Fibroblast of peridontal ligament (primary cell): ENCODE measurements at regions not wholly inside any gene's neighbourhood (a gene's known extent, or its start where the extent isn't known, plus 50 kb on each side); places are given as distances from the start of the nearest gene placed in this dataset.

ENCODE experiments used
- DNase-seq: peaks from one replicate; pipeline ENCODE4 v3.0.0-alpha.2; 2010; ENCODE audit errors: extremely low read depth

DNA sequence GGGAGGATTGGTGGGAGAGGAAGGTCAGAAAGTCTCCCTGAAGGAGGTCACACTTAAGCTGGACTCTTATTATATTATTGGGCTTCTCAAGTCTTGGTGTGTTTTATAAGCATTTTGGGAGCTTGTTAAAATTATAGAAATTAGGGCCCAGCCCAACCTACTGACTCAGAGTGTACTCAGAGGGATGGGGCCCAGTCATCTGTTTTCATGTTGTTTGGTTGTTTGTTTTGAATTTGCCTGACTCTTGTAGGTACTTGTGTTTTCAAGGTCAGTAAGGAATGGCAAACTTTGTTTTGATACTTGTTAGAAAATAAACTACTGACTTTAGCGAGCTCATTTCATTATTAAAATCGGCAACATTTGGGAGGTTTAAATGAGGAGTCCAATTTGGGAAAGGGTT, 152.0 kb downstream of the INSIG2 start:
- DNase-seq, result no peak

DNA sequence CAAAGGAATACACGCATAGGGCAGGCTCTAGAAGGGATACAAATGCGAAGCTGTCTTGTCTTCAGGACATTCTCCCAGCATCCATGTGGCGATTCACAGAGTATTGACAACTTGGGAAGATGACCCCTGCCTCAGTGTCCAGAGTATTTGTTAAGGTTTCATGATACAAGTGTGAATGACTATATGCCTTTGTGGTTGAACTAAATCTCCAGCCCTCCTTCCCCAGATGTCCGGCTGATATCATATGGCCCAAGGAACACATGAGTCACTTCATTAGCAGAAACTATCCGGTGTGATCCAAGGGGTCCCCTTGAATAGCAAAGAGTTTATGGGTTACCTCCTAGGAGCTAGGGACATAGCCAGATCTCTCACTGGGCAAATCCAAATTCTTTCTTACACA, 151.0 kb downstream of the INSIG2 start:
- no peak for DNase-seq

DNA sequence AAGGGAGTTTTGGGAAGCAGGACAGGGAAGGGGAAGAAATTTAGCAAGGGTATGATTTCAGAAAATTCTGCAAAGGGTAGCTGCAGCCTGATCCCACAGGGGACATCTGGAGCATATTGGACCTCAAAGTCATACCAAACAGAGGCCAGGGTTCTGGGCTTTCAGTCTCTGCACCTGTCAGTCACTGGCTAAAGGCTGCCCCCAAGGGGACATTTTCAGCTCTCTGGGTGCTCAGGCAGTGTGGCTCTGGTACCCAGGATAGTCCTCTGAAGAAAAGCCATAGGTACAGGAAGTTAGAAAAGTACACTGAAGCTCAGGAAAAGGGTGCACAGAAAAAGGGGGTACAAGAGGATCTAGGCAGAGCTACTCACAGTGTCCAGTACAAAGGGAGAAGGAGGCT, 149.2 kb downstream of the INSIG2 start:
- DNase-seq, result no peak

DNA sequence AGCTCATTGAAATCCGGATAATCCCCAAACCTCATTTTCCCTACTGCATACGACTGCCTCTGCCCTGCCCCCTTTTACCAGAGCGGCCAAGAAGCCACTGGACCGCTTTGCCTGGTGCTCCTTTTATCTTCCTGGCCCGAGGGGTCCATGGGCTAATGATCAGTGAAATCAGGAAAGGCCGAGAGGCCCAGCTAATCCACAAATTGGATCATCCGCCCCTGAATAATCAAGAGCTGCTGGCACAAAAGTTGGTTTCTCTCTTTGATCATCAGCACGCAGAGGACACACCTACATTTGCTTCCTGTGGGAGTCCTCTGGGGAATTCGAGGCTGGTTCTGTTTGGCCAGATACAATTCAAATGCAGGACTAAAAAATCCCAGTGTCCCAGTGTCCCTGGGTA, 144.5 kb downstream of the INSIG2 start:
- DNase-seq, result no peak

DNA sequence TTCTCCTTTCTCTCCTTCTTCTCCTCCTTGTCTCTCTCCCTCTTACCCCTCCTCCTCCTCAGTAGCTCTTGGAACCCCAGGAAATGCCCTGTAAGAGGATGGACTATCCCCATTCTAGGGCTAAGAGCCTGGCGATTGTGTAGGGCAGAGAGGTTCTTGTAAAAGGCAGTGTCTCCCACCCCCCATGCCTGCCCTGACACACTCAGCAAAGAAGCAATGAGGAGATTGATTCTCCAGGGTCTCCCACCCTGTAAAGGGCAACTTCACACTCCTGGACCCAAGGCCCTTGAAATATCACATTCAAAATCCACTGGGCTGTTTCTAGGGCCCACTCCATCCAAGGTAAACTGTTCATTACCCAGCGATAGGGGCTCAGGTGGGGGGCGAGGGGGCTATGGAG, 144.1 kb downstream of the INSIG2 start:
- no peak for DNase-seq

DNA sequence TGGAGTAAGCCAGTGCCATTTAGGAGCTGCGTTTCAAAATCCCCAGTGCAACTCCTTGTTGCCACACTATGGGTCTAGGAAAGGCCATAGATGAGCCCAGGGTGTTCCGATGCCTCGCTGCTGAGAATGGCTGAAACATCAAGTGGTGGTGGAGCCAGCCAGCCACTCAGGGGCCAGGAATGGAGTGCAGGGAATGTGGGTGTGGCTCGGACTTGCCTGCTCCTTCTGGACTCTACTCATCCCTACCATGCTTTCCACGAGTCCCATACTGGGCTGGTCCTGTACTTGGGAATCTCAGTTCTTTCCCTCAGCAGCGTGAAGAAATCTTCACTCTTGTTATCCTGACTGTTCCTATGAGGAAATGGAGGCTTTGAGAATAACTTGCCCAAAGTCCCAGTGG, 143.5 kb downstream of the INSIG2 start:
- no peak for DNase-seq

DNA sequence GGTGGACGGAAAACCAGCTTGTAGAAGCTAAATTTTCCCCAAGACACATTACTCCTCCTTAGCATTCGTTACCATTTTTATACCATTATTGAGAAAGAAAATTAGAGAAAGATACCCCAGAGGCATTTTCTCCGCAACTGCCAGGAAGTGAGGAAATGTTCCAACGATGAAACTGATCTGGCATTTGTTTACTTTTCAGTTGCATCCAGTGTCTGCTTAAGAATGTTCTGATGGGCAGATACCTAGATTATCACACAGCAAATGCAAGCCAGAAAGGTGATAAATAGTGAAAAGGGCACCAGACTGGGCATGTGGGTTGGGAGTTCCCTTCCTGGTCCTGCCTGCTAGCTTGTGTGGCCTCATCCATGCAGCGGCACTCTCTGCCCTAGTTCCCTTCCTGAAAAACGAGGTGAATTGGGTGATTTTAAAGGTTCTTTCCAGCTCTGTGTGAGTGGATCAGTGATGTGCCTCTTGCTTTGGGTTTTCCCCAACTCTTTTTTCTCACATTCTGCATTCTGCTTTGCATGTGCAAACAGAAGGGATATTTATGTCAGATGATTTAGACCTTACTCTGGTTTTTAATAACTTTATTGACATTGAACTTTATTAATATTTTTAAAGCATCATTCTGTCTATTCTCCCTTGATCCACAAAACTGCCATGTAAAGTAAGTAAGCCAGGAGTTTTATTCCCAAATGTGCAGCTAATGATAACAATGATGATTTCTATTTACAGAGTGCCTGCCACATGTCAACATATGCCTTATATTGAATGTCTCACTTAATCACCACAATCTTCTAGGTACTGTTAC, 139.6 kb downstream of the INSIG2 start:
- DNase-seq, result no peak

DNA sequence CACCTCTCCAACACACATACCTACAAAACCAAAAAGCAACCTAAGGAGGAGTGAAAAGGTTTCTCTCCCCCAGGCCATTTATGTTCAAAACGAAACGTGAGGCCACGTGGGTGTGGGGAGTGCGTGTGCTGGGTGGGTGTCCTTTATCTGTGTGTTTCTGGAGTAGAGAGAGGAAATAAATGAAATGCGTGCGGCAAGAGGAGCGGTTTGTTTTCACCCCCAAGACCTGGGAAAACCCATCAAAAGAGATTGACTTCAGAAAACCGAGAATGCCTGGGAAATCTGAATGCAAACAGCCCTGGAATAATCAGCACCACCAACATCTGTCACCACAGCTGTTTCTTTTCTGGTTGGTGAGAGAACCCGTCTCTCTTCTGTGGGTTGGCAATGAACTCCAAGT, 137.4 kb downstream of the INSIG2 start:
- no peak for DNase-seq

DNA sequence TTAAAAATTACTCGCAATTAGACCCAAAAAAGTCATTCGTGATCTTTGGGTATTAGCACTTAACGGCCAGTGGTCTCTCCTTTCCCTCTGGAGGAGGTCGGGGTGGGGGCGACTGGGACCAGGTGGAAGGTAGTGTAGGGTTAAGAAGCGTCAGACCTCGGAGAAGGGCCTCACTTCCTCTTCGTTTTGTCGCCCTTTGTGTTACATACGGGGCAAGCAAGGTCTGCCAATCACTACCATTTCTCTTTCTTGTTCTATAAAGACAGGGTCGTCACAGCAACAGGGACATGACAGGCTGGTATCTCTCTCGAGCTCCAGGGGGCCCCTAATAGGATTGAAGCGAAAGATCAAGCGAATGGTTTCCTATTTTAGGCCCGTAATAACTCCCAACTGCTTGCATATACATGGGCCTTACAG, 136.6 kb downstream of the INSIG2 start:
- no peak for DNase-seq

DNA sequence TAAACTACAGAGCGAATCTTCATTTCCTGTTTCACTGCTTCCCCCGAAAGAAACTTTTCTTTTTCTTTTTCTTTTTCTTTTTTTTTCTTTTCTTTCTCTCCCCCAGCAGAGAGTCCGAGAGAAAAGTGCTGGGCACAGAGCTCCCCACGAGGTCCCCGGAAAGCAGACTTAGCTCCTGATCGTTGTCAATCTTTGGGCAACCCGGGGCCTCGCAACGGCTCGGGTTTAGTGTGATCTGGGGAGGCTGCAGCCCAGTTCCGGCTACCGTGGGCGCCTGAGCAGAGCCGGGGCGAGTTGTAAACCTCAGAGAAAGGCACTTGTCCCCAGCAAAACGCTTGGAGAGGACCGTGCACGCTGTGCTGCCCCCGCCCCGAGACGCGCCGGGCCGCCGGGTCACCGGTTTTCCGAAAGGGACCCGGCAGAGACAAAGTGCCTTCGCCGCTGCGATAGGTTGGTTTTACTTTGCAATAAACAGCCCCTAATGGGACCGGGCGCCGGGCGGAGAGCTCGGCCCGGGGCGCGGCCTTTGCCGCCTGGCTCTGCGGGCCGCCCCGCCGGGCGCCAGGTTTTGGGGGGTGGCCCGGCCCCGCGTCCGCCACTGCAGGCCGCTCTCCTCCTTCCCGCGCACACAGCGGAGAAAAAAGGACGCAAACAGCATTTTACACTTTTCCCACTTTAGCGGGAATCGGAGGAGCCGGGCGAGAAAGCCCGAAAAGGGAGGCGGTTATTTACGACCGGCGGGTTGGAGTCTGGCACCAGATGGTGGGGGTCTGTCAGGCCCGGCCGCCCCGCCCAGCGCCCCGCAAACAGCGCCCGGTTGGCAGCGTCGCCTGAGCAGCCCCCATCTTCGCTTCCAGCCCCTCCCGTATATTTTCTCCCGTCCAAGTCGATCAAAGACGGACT, 136.0 kb downstream of the INSIG2 start:
- no peak for DNase-seq

DNA sequence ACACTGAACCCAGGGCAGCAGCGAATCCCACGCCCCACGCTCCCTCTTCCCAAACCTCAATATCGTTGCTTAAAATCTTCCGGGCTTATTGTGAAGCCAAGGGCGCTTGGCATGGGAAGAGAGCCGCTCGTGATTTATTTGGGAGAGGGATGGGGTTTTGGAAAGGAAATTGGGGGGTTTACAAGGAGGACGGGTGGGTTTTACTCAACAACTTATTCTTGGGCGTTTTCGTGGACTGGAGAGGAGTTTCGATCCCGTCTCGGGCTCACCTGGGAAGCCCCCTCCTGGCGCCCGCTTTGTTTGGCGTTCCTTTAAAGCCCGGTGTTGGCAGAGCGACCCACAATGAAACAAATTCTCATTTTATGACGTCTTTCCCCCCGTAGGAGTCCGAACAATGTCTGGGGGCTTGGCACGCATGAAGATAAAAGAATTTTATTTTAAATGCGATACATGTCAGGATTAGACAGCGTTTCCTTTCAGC, 135.3 kb downstream of the INSIG2 start:
- no peak for DNase-seq

DNA sequence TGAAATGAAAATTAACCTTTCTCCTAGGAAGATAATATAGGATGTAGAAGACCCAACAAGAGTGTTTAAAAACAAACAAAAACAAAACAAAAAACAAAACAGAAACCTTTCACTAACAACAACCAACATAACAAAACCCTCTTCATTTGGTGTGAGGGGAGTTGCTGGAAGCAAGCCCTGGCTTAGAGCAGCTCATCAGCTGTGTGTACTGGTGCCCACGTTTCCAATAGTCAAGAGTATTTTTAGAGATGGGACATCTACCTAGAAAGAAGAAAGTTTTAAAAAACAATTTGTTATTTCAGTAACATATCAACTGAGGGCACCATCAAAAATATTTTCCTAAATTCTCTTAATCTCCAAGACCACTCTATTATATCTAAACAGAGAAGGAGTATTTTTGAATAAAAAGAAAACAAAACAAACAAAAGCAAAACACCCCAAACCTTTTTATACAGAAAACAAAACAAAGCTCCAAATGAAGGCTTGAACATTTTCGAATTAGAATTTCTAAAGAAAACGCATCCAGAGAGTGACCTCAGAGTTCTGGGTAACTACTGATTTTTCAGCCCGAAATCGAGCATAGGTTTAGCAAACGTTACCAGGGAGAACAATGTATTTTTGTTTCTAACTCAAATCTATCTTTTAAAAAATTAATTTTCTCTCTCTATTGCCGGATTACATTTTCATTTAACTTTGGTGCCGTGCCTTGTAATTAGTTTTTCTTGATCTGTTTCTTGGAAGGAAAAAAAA, 134.6 kb downstream of the INSIG2 start:
- no peak for DNase-seq

DNA sequence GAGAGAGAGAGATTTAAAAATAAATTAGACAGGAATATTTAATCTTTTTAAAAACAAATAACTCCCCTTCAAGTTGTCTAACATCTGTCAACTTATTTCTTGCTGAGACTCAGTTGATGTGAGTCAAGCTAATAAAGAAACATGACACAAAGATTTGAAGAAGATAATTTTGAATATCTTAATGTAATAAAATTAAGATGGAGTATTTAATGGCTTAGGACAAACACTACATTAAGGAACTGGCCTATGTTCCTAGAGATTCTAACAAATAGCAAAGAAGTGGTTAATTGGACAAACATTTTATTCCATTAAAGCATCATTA, 134.0 kb downstream of the INSIG2 start:
- no peak for DNase-seq

DNA sequence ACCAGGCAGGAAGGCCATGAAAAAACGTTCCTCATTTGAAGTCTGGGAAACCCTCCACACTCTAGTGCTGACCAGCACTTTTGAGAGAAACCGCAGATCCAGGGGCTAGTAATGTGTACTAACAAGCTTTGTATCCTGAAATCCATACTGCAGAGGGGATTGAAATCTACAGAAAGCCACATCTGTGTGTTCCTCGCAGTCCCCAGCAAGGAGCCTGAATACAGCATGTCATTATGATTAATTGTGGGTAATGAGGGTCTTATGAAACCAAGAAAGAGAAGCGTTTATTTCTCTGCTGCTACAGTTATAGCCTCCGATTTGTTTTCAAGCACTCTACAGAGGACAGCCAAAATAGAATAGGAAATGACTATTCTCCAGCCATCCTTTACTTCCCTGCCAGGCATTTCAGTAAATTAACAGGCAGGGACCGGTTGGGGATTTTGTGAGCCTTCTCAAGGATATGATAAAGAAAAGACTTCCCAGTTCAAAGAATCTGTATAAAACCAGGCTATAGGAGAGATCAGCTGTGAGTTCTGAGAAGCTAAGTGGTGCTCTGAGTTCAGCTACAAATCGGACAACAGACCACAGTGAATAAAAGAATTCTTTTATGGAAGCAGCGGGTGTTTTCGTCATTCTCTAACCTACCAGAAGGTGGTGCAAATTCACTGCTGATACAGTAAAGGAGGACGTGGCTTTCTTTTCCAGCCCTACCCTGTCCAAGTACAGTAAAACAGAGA, 133.4 kb downstream of the INSIG2 start:
- peak; percentile 86 for DNase-seq

DNA sequence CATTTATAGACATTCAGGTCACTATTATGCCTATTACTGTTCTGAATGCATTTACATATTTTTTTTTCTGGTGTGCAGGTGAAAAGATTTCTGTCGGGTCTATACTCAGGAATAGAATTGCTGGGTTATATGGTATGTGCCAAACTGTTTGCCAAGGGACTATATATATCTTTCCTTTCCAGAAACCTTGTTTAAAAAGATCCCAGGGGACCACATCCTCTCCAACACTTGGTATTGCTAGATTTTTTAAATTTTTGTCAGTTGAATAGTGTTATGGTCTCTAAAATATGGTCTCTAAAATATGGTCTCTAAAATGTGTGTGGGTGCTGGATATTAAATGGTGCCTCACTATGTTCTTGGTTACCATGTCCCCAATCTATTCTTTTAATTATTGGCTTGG, 131.3 kb downstream of the INSIG2 start:
- DNase-seq, result no peak

DNA sequence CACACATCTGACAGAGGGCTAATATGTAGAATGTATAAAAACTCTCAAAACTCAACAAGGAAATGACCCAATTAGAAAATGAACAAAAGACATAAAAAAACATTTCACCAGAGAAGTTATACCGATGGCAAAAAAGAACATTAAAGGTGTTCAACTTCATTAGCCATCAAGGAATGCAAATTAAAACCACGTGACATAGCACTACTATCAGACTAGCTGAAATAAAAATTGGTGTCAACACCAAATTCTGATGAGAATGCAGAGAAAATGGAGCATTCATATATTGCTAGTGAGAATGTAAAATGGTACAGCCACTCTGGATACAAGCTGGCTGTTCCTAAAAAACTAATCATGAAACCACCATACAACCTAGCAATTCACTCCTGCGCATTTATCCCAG, 128.0 kb downstream of the INSIG2 start:
- no peak for DNase-seq

DNA sequence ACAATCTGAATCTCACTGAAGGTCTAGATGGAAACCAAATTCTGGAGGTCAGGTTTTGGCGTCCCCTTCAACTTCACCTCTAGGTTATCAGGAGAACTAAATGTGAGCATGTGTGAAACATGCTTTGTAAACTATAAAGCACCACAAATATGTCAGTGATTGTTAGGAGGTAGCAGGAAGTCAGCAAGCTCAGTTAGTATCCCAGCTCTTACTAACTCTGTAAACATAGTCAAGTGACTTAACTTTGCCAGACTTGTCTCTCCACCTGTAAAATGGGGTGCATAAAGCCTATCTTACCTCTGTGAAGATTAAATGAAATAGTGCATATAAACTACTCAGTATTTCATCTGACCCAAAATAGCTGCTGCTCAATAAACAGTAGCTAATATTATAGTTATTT, 121.5 kb downstream of the INSIG2 start:
- DNase-seq, result no peak

DNA sequence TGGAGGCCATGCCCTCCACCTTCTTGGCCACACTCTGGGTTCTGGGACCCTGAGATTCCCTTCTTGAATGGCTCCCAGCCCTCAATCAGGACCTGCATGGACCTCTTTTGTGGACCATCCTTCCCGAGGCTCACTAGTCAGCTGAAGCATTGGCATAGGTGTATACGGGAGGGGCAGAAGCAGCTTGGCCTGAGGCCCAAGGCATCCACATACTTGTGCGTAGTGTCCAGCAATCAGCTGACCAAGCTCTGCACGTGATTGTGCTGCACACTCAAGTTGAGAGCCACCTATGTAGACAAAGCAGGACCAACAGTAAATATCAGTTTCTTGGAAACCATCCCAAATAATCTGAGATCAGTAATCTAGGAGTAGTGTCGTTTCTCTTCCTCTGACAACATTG, 119.6 kb downstream of the INSIG2 start:
- no peak for DNase-seq

DNA sequence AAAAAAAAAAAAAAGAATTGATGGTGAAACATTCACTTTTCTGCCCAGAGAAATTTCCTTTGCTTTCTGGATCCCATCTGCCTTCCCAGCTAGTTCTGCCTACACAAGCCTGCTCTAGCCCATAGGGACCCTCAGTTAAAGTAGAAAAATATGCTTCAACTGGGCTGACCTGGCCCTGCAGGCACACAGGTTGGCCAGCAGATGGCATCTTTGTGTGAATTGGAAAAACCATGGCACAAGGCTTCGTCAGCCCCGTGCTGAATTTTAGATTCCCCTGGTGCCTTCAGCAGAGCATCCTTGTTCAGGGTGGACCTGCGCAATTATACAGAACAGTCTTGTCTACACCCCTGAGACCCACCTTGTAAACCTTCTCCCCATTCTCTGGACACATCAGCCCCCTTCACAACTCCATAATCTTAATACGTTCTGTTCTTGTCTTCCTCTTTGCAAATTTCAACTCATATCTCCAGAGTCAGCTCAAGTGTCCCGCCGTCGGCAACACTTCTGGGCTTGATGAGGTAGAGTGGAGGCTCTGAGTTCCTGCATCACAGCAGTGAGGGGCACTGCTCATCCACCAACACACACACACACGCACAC, 114.5 kb downstream of the INSIG2 start:
- DNase-seq, result peak; percentile 59

DNA sequence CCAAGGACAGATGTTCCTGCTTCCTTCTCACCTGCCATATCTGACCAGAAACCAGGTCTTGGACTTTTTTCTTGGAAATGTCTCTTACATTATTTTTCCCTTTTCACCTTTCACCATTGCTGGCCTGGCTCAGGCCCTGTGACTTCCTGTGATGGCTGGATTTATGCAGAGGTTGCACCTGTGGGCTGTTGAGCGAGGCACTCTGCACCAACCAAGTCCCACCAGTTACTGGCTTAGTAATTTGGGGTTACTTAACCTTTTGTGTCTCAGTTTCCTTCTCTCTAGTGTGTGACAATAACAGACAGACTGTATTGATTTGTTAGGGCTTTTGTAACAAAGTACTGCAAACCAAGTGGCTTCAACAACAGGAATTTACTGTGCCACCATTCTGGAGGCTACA, 110.0 kb downstream of the INSIG2 start:
- DNase-seq, result no peak

DNA sequence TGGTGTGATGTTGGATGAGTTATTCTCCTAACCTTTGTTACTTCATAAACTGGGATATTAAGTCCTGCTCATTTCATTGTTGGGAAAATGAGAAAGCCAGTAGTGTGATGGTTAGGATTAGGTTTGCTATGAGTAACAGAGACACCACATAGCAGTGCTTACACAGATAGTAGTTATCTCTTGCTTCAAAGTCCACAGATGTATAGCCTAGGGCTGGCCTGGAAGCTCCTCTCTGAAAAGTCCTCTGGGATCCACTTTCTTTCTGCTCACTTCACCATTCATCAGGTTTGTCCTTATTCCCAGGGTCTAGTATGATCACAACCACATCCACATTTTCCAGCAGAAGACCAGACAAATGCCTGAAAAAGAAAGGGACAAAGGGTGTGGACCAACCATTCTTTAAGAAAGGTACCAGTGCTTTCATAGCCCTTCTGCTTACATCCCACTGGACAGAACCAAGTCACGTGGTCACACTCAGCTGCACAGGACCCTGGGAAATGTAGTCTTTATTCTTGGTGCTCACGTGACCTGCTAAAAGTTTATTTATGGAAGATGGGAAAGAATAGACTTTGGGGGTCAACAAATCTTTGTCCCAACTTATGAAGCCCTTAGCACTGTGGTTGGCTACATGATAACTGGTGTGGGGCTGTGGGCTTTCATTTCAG, 108.9 kb downstream of the INSIG2 start:
- peak; percentile 3 for DNase-seq
